ENCODE measurements at regions not wholly inside any gene's neighbourhood (a gene's known extent, or its start where the extent isn't known, plus 50 kb on each side); places are given as distances from the start of the nearest gene placed in this dataset.
A peak's percentile ranks its signal among the peaks of the same experiment; 100 is the strongest.

GRCh38 chr20:10925767-10926166, 252.0 kb upstream of the JAG1 start:
- no peak for DNase-seq

- DNase-seq, result peak; percentile 19
Measured at GRCh38 chr20:10927011-10927583, 253.3 kb upstream of the JAG1 start.

GRCh38 chr20:10927936-10928840, 254.4 kb upstream of the JAG1 start:
- no peak for DNase-seq

DNA sequence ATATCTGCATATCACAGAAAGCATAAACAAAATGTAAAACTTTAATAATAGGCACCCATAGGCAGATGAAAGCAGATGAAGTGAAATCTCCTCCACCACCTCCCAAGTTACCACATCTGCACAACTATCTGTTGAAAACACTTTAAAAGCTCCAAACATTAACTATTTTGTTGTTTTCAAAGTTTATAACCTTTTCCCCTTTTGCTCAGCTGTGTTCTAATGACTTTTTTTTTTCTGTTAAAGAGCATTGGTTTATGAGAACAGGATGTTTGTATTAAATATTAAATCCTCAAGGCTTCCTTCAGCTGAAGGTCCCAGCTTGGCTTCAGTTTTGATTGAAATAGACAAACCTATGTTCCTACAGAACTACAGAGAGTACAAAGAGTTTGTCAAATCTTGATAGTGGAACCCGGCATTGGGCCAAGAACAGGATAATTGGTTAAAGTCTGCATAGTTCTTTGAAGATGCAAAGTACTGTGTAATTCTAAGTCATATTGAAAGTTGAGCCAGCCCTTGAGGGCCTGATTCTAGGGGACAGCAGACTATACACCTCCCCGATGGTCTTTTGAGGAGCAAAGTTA, 255.1 kb upstream of the JAG1 start:
- DNase-seq, result no peak

- no peak for DNase-seq
Measured at GRCh38 chr20:10935658-10936402, 262.0 kb upstream of the JAG1 start.

DNA sequence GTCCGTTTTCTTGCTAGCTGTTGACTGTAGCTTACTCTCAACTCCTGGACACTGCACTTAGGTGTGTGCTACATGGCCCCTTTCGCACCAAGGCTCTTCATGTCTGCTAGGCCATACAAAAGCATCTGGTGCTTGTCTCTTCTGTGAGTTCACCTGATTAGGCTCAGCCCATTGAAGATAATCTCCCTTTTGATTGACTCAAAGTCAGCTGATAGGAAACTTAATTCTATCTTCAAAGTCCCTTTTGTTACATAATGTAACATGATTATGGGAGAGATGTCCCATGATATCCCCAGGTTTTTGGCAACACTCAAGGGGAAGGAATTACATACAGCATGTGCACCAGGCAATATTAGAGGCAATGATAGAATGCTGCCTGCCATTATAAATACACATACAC, 263.0 kb upstream of the JAG1 start:
- no peak for DNase-seq

DNA sequence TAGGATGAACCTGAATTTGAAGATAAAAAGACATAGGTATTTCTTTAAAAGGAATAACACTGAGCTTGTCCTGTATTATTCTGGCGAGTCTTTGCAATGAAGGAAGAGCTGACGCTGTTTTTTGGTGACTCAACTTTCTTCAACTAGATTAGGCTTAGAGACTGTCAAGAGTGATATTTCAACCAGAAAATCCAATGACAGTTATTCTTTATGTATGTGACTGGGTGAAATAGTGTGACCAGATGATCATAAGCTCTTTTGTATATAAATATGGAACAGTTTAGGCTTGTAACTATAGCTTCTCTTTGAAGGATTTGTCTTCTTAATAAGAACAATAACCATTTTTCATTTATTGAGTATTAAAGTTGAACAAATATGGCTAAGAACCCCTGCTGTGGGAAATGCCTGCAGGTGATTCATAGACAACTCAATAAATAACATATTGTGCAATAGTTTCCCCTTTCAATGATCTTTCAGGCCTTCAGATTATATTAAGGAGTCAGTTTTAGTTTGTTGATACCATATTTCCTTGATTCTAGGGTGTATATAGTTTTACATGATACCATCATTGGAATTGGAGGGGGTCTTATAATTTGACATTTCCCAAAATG, 265.6 kb upstream of the JAG1 start:
- DNase-seq, result no peak

DNA sequence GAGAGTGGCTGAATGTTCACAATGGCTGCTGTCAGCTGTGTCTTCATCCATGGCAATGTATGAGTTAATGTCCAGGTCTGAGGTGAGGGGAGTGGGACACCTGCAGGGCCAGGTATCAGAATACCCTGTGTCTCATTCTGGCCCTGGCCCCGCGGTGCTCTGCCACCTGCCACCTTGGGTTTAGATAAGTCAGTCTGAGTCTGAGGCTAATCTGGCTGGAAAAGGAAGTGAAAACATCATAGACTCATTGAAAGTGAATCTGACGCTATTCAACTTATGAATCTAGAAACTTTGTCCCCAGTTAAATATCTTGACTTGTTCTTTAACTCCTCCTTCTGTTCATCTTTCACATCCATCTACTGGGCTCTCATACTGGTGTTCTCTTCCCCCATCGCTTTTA, 267.1 kb upstream of the JAG1 start:
- no peak for DNase-seq

DNA sequence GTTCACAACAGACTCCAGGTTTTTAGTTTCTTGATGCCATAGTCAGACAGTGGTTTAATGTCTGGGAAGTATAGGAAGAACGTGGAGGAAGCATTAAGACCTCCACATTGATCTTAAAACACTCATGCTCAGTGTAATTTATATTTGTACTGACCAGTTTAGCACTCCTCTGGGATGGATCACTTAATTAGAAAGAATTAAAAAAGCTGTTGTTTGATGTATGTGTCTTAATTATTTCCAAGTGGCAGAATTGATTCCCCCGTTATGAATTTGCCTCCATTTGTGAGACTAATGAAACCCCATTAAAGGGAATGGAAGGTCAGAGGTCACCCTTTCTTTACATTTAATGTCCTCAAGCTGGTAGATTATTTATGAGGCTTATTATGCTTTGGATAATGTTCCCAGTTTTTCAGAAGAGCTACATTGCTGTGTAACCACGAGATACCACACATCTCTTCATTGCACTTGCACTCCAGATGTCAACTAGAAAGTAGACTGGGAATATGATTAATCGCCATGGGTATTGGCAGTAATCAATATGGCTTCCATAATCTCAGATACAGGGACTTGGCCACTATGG, 270.0 kb upstream of the JAG1 start:
- DNase-seq, result no peak

DNA sequence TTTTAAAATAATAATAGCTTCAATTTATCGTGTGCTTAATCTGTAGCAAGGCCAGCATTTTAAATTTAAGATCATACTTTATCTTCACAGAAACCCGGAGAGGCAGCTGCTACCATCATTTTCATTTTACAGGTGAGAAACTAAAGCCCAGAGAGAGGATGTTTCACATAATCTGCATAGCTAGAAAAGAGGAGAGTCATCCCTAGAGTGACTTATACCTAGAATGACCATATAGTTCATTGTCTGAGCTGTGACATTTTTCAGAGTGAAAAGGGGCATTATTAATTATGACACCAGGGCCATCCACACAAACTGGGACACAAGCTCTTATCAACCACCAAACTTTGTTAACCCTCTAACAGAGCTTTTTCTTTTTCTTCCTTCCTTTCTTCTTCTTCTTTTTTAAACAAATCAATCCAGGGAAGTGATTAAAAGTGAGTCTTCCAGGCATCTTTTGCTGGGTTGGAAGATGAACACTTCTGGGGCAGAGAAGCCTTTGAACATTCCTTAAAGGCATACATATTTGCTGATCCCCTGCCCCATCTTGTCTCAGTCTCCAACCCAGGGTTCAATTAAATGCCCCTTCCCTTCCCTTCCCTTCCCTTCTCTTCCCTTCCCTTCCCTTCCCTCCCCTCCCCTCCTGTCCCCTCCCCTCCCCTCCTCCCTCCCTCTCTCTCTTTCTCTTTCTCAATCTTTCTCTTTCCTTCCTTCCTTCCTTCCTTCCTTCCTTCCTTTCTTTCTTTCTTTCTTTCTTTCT, 272.5 kb upstream of the JAG1 start:
- DNase-seq, result no peak

DNA sequence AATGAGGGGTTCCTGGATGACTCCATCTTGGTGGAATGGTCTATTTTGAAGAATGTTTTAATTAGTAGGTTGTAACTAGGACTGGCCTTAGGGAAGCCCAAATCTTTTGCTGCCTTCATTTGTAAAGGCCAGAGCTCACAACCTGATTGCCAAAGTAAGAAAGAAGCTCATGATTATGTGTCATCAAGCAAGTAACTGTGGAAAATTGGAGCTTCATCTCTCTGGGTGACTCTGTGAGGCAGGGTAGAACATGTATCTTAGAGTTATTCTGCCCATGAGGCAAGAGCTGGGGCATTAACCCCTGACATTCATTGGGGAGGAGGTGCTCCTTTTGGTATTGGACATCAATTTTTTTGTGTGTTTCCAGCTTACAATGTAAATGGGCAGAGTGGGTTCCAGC, 273.9 kb upstream of the JAG1 start:
- DNase-seq, result no peak

DNA sequence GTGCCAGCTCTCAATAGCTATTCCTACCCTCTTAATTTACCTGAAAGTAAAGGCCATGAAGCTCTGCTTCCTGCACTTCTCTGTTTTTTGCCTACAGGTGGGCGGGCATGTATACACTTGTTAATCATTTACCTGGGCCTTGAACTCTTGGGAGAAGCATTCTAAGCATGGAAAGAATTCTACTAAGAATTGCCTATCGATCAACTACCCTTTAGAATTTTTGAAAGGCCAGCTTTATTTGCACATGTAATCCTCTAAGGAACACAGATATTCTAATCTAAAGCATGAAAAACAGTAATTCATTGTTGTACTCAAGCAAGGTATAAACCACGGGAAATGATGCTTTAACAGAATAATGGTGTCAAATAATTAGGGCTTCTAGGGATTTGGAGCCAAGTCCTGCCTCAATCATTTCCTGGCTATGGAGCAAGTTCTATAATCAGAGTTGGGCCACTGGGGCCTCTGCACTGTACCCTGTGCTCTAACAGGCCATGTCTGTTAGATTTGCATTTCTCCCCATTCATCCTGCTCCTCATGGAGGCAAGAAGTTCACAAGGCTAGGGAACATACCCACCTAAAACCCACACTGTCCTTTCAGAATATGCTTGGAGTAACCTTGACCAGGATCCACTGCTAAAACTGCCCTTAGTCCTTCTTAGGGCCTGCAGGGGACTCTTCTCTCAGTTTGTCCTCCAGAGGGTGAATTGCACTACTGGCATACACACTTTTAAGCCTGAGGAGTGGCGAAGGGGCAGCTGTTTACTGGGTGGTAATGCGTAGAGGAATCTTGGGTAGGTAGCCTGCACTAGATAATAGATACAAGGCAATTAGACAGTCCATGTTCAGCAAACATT, 276.4 kb upstream of the JAG1 start:
- DNase-seq, result no peak

- no peak for DNase-seq
Measured at GRCh38 chr20:10951216-10951615, 277.4 kb upstream of the JAG1 start.

DNA sequence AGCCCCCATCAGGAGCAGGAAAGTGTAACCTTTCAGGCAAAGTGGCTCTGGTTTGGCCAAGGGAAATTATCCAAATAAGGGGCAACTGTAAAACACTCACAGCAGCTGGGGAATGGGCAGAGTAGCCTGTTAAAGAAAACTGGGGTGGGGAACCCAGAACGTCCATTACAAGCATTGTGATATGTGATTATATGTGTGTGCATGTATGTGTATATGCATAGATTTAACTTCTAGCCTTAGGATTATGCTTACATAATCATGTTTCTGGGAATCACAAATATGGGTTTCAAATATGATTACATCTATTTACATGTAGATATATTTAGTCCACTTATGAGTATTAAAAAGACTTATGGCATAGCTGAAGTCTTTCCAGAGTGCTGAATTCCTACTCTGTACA, 278.1 kb upstream of the JAG1 start:
- DNase-seq, result no peak

DNA sequence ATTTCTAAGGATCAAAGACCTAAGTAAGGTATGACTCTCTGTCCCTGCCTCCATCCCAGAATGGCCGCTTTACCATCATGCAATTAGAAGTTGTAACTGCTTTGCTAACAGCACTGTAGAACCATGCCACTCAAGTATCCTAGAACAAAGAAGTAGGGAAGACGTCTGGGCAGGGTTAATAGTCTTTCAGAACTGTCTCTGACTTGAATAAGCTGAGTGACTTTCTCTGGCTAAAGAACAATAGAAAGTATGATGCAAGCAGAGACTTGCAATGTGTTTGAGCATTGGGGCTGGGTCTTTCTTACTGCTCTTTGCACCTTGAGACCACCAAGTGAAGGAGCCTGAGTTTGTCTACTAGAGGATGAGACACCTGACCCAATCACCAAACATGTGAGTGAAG, 279.6 kb upstream of the JAG1 start:
- DNase-seq, result no peak

GRCh38 chr20:10954137-10954840, 280.5 kb upstream of the JAG1 start:
- DNase-seq, result no peak

GRCh38 chr20:10954908-10955580, 281.2 kb upstream of the JAG1 start:
- DNase-seq, result no peak

DNA sequence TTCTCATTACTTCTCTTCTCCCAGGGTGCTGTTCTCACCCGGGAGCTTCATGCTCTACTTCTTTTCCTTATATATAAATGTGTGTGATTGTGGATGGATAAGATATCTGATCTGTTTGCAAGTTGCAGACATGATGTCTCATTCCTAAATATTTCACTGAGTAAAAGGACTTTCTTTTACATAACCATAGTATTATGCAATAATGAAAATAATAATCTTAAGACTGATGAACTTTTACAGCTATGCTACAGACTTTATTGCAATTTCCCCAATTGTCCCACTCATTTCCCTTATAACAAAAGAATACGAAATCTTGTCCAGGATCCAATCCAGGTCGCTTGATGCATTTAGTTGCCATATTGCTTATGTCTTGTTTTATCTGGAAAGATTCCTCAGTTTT, 284.5 kb upstream of the JAG1 start:
- DNase-seq, result no peak

DNA sequence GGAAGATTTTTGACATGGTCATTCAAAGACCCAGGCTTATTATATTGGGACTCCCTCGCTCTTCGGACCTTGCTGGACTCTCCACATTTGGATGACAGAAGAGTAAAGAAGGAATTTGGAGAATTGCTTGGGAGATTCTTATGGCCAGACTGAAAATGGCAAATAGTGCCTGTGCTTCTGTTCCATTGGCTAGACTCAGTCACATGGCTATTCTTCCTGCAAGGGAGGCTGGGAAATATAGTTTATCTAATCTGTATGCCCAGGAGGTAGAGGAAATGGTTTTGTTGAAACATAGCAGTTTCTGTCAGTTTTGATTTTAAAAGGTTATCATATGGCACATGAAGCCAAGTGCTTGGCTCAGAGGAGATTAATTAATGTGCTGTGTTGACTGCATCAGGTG, 286.6 kb upstream of the JAG1 start:
- no peak for DNase-seq

Measured in NCI-H1105 (cell line).